GM20000 (cell line): ENCODE measurements at regions not wholly inside any gene's neighbourhood (a gene's known extent, or its start where the extent isn't known, plus 50 kb on each side); places are given as distances from the start of the nearest gene placed in this dataset.

Experiments
- DNase-seq: peaks from one replicate; pipeline ENCODE4 v3.0.0; 2012; ENCODE audit warnings: low spot score
- CTCF ChIP-seq: IDR thresholded peaks from 2 replicates; pipeline ENCODE4 v1.5.1; 2012; ENCODE audit warnings: mild to moderate bottlenecking, control low read depth; ENCODE audit errors: extremely low read depth, missing control alignments

GRCh38 chr18:55013685-55014084 is 54.4 kb upstream of the CCDC68 start:
- TF ChIP-seq CTCF = no peak
- no peak for DNase-seq

- no peak for DNase-seq
- TF ChIP-seq CTCF = no peak
Measured at GRCh38 chr18:55013086-55013485, 53.8 kb upstream of the CCDC68 start.

GRCh38 chr18:55012008-55012407 is 52.7 kb upstream of the CCDC68 start:
- TF ChIP-seq CTCF = no peak
- no peak for DNase-seq
